GM21423 (cell line): ENCODE measurements at regions not wholly inside any gene's neighbourhood (a gene's known extent, or its start where the extent isn't known, plus 50 kb on each side); places are given as distances from the start of the nearest gene placed in this dataset.

ENCODE experiments used
- ATAC-seq: cut with Tn5 transposase; IDR thresholded peaks from one replicate; pipeline ENCODE4 v1.9.1; 2021; ENCODE audit warnings: mild to moderate bottlenecking, moderate library complexity; ENCODE audit not compliant: unreplicated experiment

- no peak for ATAC-seq
Observed at GRCh38 chr2:40783704-40784103, 331.8 kb upstream of the SLC8A1 start.

GRCh38 chr2:40786636-40787035 is 334.7 kb upstream of the SLC8A1 start:
- ATAC-seq, result no peak

- no peak for ATAC-seq
Observed at GRCh38 chr2:40797120-40797519, 345.2 kb upstream of the SLC8A1 start.

GRCh38 chr2:40803900-40804299 is 352.0 kb upstream of the SLC8A1 start:
- ATAC-seq, result no peak

- no peak for ATAC-seq
Observed at GRCh38 chr2:40809156-40809555, 357.3 kb upstream of the SLC8A1 start.

GRCh38 chr2:40814616-40815015 is 362.7 kb upstream of the SLC8A1 start:
- ATAC-seq, result no peak

GRCh38 chr2:40820319-40820718 is 368.4 kb upstream of the SLC8A1 start:
- no peak for ATAC-seq

- no peak for ATAC-seq
Observed at GRCh38 chr2:40823478-40823877, 371.6 kb upstream of the SLC8A1 start.

GRCh38 chr2:40824278-40824677 is 372.4 kb upstream of the SLC8A1 start:
- no peak for ATAC-seq

- ATAC-seq, result no peak
Observed at GRCh38 chr2:40827392-40827791, 375.5 kb upstream of the SLC8A1 start.

GRCh38 chr2:40831321-40831873 is 379.5 kb upstream of the SLC8A1 start:
- no peak for ATAC-seq

- no peak for ATAC-seq
Observed at GRCh38 chr2:40841856-40842255, 390.0 kb upstream of the SLC8A1 start.

- no peak for ATAC-seq
Observed at GRCh38 chr2:40844353-40845277, 392.7 kb upstream of the SLC8A1 start.

GRCh38 chr2:40851661-40852060 is 399.8 kb upstream of the SLC8A1 start:
- no peak for ATAC-seq

GRCh38 chr2:40859617-40860016 is 407.7 kb upstream of the SLC8A1 start:
- no peak for ATAC-seq

GRCh38 chr2:40867829-40868228 is 415.9 kb upstream of the SLC8A1 start:
- ATAC-seq, result no peak

- ATAC-seq, result no peak
Observed at GRCh38 chr2:40872580-40872979, 420.7 kb upstream of the SLC8A1 start.

GRCh38 chr2:40874380-40874779 is 422.5 kb upstream of the SLC8A1 start:
- ATAC-seq, result no peak

GRCh38 chr2:40877734-40878288 is 425.9 kb upstream of the SLC8A1 start:
- ATAC-seq, result no peak

GRCh38 chr2:40879305-40879704 is 427.4 kb upstream of the SLC8A1 start:
- no peak for ATAC-seq

GRCh38 chr2:40886100-40886499 is 434.2 kb upstream of the SLC8A1 start:
- ATAC-seq, result no peak

- no peak for ATAC-seq
Observed at GRCh38 chr2:40886655-40887054, 434.8 kb upstream of the SLC8A1 start.
